ENCODE measurements at regions not wholly inside any gene's neighbourhood (a gene's known extent, or its start where the extent isn't known, plus 50 kb on each side); places are given as distances from the start of the nearest gene placed in this dataset.

DNA sequence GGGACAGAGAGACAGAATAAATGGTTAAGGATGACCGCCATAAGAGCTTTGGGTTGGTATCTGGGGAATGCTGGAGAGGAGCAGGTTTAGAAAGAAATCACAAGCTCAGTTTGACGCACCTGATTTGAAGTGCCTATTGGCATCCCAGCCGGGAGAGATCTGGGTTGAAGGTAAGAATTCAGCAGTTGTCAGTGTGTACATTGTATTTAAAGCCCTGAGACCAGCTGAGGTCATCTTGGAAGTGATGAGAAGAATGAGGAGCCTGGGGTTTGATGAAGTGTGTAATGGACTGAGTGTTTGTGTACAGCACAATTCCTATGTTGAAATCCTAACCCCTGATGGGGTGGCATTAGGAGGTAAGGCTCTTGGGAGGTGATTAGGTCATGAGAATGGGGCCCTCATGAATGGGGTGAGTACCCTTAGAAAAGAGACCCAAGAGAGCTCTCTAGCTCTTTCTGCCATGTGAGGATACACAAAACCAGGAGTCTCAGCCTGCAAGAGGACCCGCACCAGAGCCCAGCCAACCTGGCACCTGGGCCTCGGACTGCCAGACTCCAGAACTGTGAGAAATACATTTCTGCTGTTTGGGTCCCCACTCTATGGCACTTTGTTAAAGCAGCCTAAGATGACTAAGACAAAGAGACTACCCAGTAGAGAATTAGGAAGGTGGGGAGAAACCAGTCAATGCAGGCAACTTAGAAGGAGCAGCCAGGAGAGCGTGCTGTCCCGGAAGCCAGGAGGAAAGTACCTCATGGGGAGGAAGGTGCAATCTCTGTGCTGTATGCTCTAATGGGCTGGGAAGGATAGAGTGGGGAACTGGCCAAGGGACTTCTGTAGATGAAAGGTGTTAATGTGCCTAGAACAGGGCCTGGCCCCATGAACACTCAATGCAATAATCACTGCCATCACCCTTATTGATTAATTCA, 133.7 kb upstream of the SLC24A3 start:
- H4K20me1 ChIP-seq (ENCODE audit: insufficient read depth) = no peaks in the 10 kb centered on the region
- H3K4me1 ChIP-seq (ENCODE audit: control insufficient read depth in 1 of 2, insufficient read depth in 2 of 2, low read length in 2 of 2) = no peaks in the 10 kb centered on the region
- ChIA-PET POLR2A (no interaction called here), RAD21 (ENCODE audit: low non-redundant PET in 1 of 2, low total read pairs in 2 of 2, uncharacterized antibody in 2 of 2, unreplicated experiment in 2 of 2) (no interaction called here), CTCF (no interaction called here)
- H3K9me3 ChIP-seq (ENCODE audit: control insufficient read depth in 1 of 2, insufficient read depth in 1 of 2, low read depth in 1 of 2, low read length in 2 of 2) = peaks cover 0 to 2% of the 10 kb centered on the region in 2 experiments; a peak in 1 of 4 replicates
- H3K4me2 ChIP-seq (ENCODE audit: low read length) = no peak overlapping the region
- intact Hi-C loops (cut with micrococcal nuclease) = no loop called here
- H3K4me3 ChIP-seq (replicated peaks in 1 of 2; ENCODE audit: low read depth in 1 of 2, low read length in 2 of 2) = no peak overlapping the region
- no peaks in the 10 kb centered on the region for H3K9me2 ChIP-seq (ENCODE audit: insufficient read depth)
- no peaks in the 10 kb centered on the region for H3K36me3 ChIP-seq (ENCODE audit: control insufficient read depth in 1 of 2, insufficient read depth in 2 of 2, low read length in 2 of 2)
- H3K79me2 ChIP-seq (ENCODE audit: insufficient read depth, low read length) = no peaks in the 10 kb centered on the region
- ATAC-seq (no peak), DNase-seq (ENCODE audit: low read depth, low spot score) (no peak)
- no peaks in the 10 kb centered on the region for H3K27me3 ChIP-seq (ENCODE audit: insufficient read depth, low read length)
- no peak overlapping the region for H3K27ac ChIP-seq (ENCODE audit: low read depth, low read length)
- H3K9ac ChIP-seq (ENCODE audit: low read length) = no peak overlapping the region
- no peak overlapping the region for H2AFZ ChIP-seq (ENCODE audit: low read depth, low read length, poor library complexity, severe bottlenecking)
- no TSS peak for BruUV-seq (replicated peaks)
- TF ChIP-seq, protein P1, sequence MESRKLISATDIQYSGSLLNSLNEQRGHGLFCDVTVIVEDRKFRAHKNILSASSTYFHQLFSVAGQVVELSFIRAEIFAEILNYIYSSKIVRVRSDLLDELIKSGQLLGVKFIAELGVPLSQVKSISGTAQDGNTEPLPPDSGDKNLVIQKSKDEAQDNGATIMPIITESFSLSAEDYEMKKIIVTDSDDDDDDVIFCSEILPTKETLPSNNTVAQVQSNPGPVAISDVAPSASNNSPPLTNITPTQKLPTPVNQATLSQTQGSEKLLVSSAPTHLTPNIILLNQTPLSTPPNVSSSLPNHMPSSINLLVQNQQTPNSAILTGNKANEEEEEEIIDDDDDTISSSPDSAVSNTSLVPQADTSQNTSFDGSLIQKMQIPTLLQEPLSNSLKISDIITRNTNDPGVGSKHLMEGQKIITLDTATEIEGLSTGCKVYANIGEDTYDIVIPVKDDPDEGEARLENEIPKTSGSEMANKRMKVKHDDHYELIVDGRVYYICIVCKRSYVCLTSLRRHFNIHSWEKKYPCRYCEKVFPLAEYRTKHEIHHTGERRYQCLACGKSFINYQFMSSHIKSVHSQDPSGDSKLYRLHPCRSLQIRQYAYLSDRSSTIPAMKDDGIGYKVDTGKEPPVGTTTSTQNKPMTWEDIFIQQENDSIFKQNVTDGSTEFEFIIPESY (IDR thresholded peaks at IDR 0.05; ENCODE audit: extremely low read depth, insufficient replicate concordance, low read length) = no peak
- no peak for TF ChIP-seq ZNF274 (IDR thresholded peaks at IDR 0.05; ENCODE audit: low read depth, low read length)
- TF ChIP-seq SIN3A (IDR thresholded peaks at IDR 0.05; ENCODE audit: low read depth) = no peak

DNA sequence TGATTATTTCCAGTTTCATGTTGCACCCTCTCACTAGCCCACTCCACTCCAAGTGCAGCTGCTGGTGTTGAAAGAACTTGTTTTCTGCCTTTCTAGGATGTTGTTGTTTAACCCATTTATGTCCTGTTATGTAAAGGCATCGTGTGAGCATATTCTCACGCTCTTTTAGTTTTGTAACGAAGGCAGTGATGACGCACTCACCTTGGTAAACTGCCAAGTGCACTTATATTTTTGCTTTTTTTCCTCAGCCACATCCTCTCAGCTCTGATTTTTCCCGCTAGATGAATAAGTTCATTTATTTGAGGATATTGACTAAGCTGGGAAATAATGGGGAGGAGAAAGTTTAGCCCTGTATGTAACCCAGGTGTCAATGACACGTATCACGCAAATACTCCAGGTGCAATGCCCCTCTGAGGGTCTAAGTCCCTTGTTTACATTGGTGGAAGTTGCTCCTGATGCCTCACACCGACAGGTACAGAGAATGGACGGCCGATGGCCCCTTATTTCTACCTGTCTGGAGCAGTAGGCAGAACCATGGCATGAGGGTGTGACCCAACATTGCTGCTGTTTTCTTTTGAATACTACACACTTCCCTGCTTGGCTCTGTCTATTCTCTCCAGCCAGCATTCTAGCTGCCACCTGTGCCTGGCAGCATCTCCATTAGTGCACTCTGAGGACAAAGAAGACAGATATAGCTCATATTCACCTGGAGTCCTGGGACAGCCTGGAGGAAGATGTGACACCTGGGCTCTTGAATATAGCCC, 132.7 kb upstream of the SLC24A3 start:
- DNase-seq (ENCODE audit: low read depth, low spot score) (no peak), ATAC-seq (no peak)
- ChIA-PET CTCF (no interaction called here), RAD21 (ENCODE audit: low non-redundant PET in 1 of 2, low total read pairs in 2 of 2, uncharacterized antibody in 2 of 2, unreplicated experiment in 2 of 2) (no interaction called here), POLR2A (no interaction called here)
- TF ChIP-seq EZH2 (IDR thresholded peaks at IDR 0.05) (no peak), POLR2AphosphoS5 (IDR thresholded peaks at IDR 0.05; ENCODE audit: low read depth, low read length) (no peak), EGR1 (IDR thresholded peaks at IDR 0.05; ENCODE audit: low read depth) (no peak)
- TF ChIP-seq, protein P2, sequence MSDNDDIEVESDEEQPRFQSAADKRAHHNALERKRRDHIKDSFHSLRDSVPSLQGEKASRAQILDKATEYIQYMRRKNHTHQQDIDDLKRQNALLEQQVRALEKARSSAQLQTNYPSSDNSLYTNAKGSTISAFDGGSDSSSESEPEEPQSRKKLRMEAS (IDR thresholded peaks at IDR 0.05) = no peak
- intact Hi-C loops (cut with micrococcal nuclease) = no loop called here
- Histone ChIP-seq H3K36me3 (ENCODE audit: control insufficient read depth in 1 of 2, insufficient read depth in 2 of 2, low read length in 2 of 2) (no peaks in the 10 kb centered on the region), H3K9me2 (ENCODE audit: insufficient read depth) (no peaks in the 10 kb centered on the region), H3K4me3 (replicated peaks in 1 of 2; ENCODE audit: low read depth in 1 of 2, low read length in 2 of 2) (no peak overlapping the region), H4K20me1 (ENCODE audit: insufficient read depth) (no peaks in the 10 kb centered on the region), H3K27ac (ENCODE audit: low read depth, low read length) (no peak overlapping the region), H3K4me1 (ENCODE audit: control insufficient read depth in 1 of 2, insufficient read depth in 2 of 2, low read length in 2 of 2) (no peaks in the 10 kb centered on the region), H3K27me3 (ENCODE audit: insufficient read depth, low read length) (no peaks in the 10 kb centered on the region), H3K9me3 (ENCODE audit: control insufficient read depth in 1 of 2, insufficient read depth in 1 of 2, low read depth in 1 of 2, low read length in 2 of 2) (peaks cover 0 to 2% of the 10 kb centered on the region in 2 experiments; a peak in 1 of 4 replicates), H3K9ac (ENCODE audit: low read length) (no peak overlapping the region), H3K79me2 (ENCODE audit: insufficient read depth, low read length) (no peaks in the 10 kb centered on the region), H2AFZ (ENCODE audit: low read depth, low read length, poor library complexity, severe bottlenecking) (no peak overlapping the region), H3K4me2 (ENCODE audit: low read length) (no peak overlapping the region)
- no TSS peak for BruUV-seq (replicated peaks)
